KMS-11 (cell line): ENCODE measurements at regions not wholly inside any gene's neighbourhood (a gene's known extent, or its start where the extent isn't known, plus 50 kb on each side); places are given as distances from the start of the nearest gene placed in this dataset.

Experiments
- H2AFZ ChIP-seq: fragments of 200-600 bp; sonication (generic); 2 replicates; pipeline ENCODE4 v1.6.1; 2016; ENCODE audit warnings: antibody characterized with exemption, mixed run types, low read depth
- H3K27ac ChIP-seq: fragments of 200-600 bp; sonication (generic); 2 replicates; pipeline ENCODE4 v1.6.1; 2016; ENCODE audit warnings: mild to moderate bottlenecking, mixed run types
- H3K27me3 ChIP-seq: fragments of 200-600 bp; sonication (generic); 2 replicates; pipeline ENCODE4 v1.6.1; 2017; ENCODE audit warnings: mild to moderate bottlenecking, low read depth, mixed run types, moderate library complexity; ENCODE audit not compliant: insufficient read depth
- H3K36me3 ChIP-seq: fragments of 200-600 bp; sonication (generic); 2 replicates; pipeline ENCODE4 v1.6.1; 2017; ENCODE audit warnings: mild to moderate bottlenecking, mixed run types; ENCODE audit not compliant: insufficient read depth
- H3K4me1 ChIP-seq: fragments of 200-600 bp; sonication (generic); 2 replicates; pipeline ENCODE4 v1.6.1; 2016; ENCODE audit warnings: mild to moderate bottlenecking, low read depth, mixed run types; ENCODE audit not compliant: poor library complexity, severe bottlenecking
- H3K4me2 ChIP-seq: fragments of 200-600 bp; sonication (generic); 2 replicates; pipeline ENCODE4 v1.7.0; 2016; ENCODE audit warnings: mild to moderate bottlenecking, mixed run types
- H3K4me3 ChIP-seq: fragments of 200-600 bp; sonication (generic); IDR thresholded peaks from 2 replicates; pipeline ENCODE4 v1.6.1; 2017; ENCODE audit warnings: low read depth, low read length, mixed read lengths; ENCODE audit not compliant: insufficient read depth
- H3K79me2 ChIP-seq: fragments of 200-600 bp; sonication (generic); 2 replicates; pipeline ENCODE4 v1.6.1; 2016; ENCODE audit warnings: low read depth, mixed run types; ENCODE audit not compliant: insufficient read depth
- H3K9ac ChIP-seq: fragments of 200-600 bp; sonication (generic); 2 replicates; pipeline ENCODE4 v1.6.1; 2016; ENCODE audit warnings: mild to moderate bottlenecking, mixed run types
- H4K20me1 ChIP-seq: fragments of 200-600 bp; sonication (generic); 2 replicates; pipeline ENCODE4 v1.6.1; 2016; ENCODE audit warnings: mild to moderate bottlenecking, mixed run types; ENCODE audit not compliant: insufficient read depth
- CTCF ChIP-seq: fragments of 200-600 bp; sonication (generic); conservative IDR thresholded peaks from 2 replicates; pipeline ENCODE4 v1.6.1; 2017; ENCODE audit warnings: low read depth, mild to moderate bottlenecking, antibody characterized with exemption, low read length, moderate library complexity, mixed read lengths

- H2AFZ ChIP-seq = no peak overlapping the region
Observed at GRCh38 chr1:103191327-103191726, 83.0 kb upstream of the COL11A1 start.

GRCh38 chr1:103190766-103191165, 82.4 kb upstream of the COL11A1 start:
- Histone ChIP-seq H3K79me2 (no peaks in the 10 kb centered on the region), H3K4me2 (no peak overlapping the region), H3K36me3 (no peaks in the 10 kb centered on the region), H3K27me3 (no peaks in the 10 kb centered on the region), H4K20me1 (no peaks in the 10 kb centered on the region), H3K4me1 (peaks cover 11% of the 10 kb centered on the region), H3K9ac (no peak overlapping the region), H2AFZ (no peak overlapping the region), H3K4me3 (no peak overlapping the region), H3K27ac (no peak overlapping the region)
- no peak for TF ChIP-seq CTCF

More at GRCh38 chr1:103191327-103191726, 83.0 kb upstream of the COL11A1 start:
- Histone ChIP-seq H3K9ac (no peak overlapping the region), H3K27me3 (no peaks in the 10 kb centered on the region), H3K36me3 (no peaks in the 10 kb centered on the region), H3K4me1 (peaks cover 11% of the 10 kb centered on the region), H3K27ac (no peak overlapping the region), H3K4me3 (no peak overlapping the region), H4K20me1 (no peaks in the 10 kb centered on the region), H3K79me2 (no peaks in the 10 kb centered on the region), H3K4me2 (no peak overlapping the region)
- TF ChIP-seq CTCF = no peak

GRCh38 chr1:103187673-103188072, 79.4 kb upstream of the COL11A1 start:
- Histone ChIP-seq H2AFZ (no peak overlapping the region), H3K9ac (no peak overlapping the region), H3K27me3 (no peaks in the 10 kb centered on the region), H3K4me3 (no peak overlapping the region), H3K4me2 (no peak overlapping the region), H3K79me2 (no peaks in the 10 kb centered on the region), H4K20me1 (no peaks in the 10 kb centered on the region), H3K27ac (no peak overlapping the region), H3K4me1 (no peaks in the 10 kb centered on the region), H3K36me3 (no peaks in the 10 kb centered on the region)
- TF ChIP-seq CTCF = no peak

GRCh38 chr1:103180660-103181059, 72.3 kb upstream of the COL11A1 start:
- Histone ChIP-seq H3K36me3 (no peaks in the 10 kb centered on the region), H2AFZ (no peak overlapping the region), H4K20me1 (no peaks in the 10 kb centered on the region), H3K4me1 (no peaks in the 10 kb centered on the region), H3K4me2 (no peak overlapping the region), H3K27ac (no peak overlapping the region), H3K27me3 (no peaks in the 10 kb centered on the region), H3K4me3 (no peak overlapping the region), H3K9ac (no peak overlapping the region), H3K79me2 (no peaks in the 10 kb centered on the region)
- no peak for TF ChIP-seq CTCF
